GM18502 (cell line): ENCODE measurements at regions not wholly inside any gene's neighbourhood (a gene's known extent, or its start where the extent isn't known, plus 50 kb on each side); places are given as distances from the start of the nearest gene placed in this dataset.
"Not testable (repeated sequence)": the region's sequence is repeated elsewhere in the genome, so short reads cannot be mapped to it uniquely, and the experiment has no call there.

Experiments used
- ATAC-seq: cut with Tn5 transposase; IDR thresholded peaks from one replicate; pipeline ENCODE4 v1.9.1; 2021; ENCODE audit warnings: mild to moderate bottlenecking; ENCODE audit not compliant: unreplicated experiment, poor library complexity

- not testable (repeated sequence) for ATAC-seq
These were observed 118.0 kb downstream of the ATP6V0E2 start for GRCh38 chr7:149991652-149992302.

GRCh38 chr7:149992366-149992765, 118.6 kb downstream of the ATP6V0E2 start:
- not testable (repeated sequence) for ATAC-seq

GRCh38 chr7:149995369-149996026, 121.7 kb downstream of the ATP6V0E2 start:
- not testable (repeated sequence) for ATAC-seq

DNA sequence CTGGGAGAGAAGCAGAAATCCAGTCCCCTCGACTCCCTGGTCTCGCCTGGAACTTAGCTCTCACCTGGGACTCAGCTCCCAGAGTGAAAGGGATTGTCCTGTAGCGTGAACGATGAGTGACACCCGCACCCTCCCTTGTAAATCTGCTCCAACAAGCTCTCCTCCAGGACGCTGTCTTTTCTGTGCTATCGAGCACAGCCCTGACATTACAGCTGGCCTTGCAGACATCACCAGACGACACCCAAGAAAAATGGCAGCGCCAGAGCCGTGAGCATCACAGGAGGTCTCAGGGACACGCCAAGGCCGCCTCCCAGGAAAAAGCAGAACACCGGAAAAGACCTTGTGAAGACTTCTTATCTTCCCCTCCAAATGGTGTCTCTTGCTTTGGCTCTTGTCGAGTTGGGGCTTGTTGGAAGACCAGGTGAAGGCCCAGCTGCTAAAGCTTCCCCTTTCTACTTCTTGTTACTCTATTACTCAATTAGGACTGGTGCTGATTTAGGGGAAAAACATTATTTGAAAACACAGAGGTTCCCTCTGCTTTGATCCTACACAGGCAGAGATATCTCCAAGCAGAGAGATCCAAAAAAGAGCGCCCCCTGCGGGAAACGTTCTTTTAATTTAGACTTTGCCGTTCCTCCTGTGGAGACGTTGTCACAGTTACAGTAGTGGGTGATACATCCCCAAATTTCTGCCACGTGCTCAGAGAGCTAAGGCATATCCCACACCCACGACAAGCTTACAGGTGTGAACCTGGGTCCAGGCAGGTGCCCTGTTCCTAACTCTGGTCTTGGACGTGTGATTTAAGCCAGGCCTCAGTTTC, 127.2 kb downstream of the ATP6V0E2 start:
- not testable (repeated sequence) for ATAC-seq

GRCh38 chr7:150003304-150003810, 129.6 kb downstream of the ATP6V0E2 start:
- ATAC-seq: no peak

DNA sequence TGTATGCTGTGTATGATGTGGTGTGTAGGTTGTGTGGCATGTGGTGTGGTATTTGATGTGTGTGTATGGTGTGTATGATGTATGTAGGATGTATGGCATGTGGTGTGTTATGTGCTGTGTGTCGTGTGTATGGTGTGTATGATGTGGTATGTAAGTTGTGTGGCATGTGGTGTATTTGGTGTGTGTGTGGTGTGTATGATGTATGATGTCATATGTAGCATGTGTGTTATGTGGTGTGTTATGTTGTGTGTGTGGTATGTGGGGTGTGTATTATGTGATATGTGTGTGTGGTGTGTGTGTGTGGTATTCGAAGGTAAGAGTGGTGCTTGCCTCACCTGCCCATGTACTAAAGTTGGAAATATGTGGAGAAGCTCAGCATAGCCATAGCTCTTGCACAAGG, 130.2 kb downstream of the ATP6V0E2 start:
- not testable (repeated sequence) for ATAC-seq

DNA sequence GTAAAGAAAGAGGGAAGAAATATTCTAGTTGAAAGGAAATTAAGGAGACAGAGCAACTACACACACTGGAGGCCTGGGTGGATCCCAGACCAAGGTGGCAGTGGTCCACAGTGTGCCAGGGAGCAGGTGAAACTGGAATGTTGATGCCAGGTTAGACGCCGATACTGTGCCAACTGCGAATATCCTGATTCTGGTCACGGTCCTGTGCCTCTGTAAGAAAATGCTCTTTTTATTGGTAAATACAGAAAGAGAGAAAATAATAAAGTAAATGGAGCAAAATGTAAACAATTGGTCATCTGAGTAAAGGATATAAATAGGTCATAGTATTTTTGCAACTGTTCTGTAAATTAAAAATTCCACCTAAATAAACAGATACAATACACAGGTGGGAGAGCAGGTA, 131.1 kb downstream of the ATP6V0E2 start:
- ATAC-seq: not testable (repeated sequence)

GRCh38 chr7:150009620-150010303, 136.0 kb downstream of the ATP6V0E2 start:
- not testable (repeated sequence) for ATAC-seq

DNA sequence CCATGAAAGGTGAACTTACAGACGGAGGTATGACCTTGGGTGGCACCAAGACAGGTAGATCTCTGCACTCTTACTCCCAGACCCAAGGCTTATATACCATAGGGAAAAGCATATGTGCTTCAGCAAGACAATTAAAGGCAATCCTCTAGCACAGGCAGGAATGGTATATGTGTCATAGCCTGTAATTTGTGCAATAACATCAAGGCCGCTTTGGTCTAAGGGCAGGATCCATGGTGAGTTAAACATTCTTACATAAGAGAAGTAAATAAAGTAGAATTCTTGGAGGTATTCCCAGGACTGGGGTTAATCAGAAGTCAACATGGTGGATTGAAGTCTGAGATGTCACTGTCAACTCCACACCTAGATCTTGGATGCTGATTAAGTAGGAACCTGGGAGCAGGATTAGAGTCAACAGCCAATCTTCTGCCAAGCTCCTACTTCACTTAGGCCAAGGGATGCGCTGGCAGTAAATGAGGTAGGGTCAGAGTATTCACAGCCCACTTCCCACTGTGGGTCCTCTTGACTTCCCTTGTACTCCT, 143.0 kb downstream of the ATP6V0E2 start:
- not testable (repeated sequence) for ATAC-seq

DNA sequence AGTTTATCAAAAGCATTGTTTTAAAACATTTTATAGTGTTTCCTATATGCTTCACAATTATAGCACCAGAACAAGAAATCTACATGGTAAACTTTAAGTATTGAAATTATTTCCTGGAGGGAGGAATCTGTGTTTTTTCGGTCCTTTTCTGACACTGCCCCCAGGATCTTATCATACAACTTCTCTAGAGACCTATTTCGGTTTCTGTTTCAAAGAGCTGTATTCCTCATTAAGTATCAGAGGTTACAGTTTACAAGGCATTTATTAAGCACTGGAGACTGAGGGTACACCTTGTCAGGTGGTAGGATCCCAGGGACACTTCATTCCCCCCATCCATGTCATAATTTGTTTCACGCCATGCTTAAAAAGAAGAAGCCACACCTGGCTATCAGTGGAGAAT, 146.4 kb downstream of the ATP6V0E2 start:
- ATAC-seq: not testable (repeated sequence)

GRCh38 chr7:150024550-150025490, 151.1 kb downstream of the ATP6V0E2 start:
- not testable (repeated sequence) for ATAC-seq

DNA sequence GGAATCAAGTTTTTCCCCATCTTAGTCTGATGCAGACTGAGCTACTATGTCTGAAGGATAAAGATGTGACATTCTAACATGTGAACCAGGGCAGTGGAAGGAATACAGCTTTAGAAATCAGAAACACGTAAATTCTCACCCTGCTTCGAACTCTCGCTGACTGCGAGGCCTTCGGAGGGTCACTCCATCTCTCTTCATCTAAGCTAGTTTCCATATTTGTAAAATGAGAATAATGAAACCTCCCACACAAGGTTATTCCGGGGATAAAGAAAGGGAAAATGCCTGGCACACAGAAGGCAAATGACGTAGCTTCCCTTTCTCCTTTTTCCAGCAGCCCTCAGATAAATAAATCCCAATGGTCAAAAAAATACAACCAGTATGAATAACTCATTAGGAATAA, 152.0 kb downstream of the ATP6V0E2 start:
- ATAC-seq: not testable (repeated sequence)

DNA sequence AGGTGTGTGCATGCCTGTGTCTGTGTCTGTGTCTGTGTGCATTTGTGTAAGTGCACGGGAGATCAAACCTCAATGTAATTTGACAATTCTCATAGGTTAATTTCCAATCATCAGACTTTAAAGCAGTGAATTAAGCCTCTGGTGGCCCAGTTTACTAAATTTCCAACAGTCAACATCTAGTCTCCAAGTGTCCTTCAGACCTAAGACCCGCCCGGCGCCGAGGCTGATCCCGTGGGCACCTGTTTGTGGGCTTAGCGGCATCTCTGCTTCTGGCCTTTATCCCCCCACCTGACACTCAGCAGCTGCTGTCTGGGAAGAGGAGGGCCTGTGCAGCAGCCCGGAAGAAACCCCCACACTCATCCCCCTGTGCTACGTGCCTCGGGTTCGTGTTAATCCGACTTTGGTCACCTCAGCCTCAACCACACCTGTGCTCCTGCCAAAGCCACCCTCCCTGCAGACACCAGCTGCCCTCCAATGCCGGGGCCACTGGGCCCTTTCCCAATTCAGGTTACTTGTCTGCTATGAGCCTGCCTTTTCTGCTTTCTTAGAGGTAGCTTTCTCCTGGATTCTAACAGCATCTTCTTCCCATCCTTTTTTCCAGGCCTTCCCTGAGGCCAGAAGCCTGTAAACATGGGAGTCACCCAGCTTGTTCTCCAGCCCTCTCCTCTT, 154.7 kb downstream of the ATP6V0E2 start:
- not testable (repeated sequence) for ATAC-seq

GRCh38 chr7:150029013-150029389, 155.2 kb downstream of the ATP6V0E2 start:
- ATAC-seq: not testable (repeated sequence)

DNA sequence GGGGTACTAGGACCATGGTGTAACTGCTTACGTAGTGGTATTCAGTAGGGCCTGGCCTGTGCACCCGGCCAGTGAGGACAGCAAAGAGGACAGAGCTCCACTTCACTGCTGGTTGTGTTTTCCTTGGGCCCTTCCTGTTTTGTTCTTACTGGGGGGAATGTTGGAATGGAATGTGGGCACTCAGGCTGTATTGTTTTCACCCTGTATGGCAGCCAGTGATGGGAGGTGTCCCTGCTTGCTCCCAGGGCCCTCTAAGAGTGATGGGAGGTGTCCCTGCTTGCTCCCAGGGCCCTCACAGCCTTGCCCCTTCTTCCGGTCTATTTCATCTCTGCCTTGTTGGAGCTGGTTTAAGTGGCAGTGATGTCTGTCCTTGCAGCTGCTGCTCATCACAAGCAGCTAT, 158.0 kb downstream of the ATP6V0E2 start:
- ATAC-seq: not testable (repeated sequence)

GRCh38 chr7:150033711-150034110, 159.9 kb downstream of the ATP6V0E2 start:
- not testable (repeated sequence) for ATAC-seq

- not testable (repeated sequence) for ATAC-seq
These were observed 162.0 kb downstream of the ATP6V0E2 start for GRCh38 chr7:150035769-150036168.

DNA sequence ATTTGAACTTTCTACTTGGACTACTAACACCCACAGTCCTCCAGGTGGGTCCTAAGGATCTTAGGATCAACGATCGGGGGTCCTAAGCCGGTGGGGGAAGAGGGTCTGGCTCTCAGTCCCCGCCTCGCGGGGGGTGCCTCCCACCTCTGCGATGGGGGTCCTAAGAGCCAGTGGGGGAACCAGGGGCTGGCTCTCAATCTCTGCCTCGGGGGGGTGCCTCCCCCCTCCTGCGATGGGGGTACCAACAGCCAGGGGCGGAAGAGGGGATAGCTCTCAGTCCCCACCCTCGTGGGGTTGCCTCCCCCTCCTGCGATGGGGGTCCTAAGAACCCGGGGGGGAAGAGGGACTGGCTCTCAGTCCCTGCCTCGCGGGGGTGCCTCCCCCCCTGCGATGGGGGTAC, 165.3 kb downstream of the ATP6V0E2 start:
- not testable (repeated sequence) for ATAC-seq
